ENCODE measurements at regions not wholly inside any gene's neighbourhood (a gene's known extent, or its start where the extent isn't known, plus 50 kb on each side); places are given as distances from the start of the nearest gene placed in this dataset.

DNA sequence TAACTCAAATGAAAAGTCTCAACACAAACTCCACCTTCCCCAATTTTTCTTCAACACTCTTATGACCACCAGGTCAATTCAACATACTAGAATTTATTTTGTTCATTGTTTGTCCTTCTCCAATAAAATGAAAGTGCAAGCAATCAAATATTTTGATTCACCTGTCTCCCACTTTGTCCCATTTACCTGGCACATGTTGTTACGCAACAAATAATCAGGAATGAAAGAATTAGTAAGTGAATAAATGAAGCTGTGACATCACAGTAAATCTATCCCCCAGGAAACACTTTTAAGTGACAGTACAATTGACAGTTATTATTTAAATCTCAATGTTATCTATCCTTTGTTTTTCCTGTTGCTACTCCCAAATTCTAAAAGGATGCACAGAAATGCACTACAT, 393.7 kb upstream of the OPRM1 start:
- no peak for DNase-seq (ENCODE audit: low spot score)

DNA sequence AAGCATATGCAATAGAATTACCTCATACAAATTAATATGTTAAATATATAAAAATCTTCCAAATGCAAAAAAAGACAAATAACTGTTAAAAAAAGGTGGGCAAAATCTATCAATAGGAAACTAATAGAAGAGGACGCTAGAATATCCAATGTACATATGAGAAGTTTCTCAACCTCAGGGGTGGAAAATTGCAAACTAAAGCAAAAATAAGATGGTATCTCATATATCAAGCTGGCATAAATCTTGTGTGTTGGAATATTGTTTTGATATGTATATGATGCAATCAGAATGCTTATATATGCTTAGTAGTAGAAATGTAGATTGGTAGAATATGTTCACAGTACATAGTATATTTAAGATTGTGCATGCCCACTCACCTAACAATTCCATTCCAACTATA, 395.0 kb upstream of the OPRM1 start:
- DNase-seq (ENCODE audit: low spot score): no peak

DNA sequence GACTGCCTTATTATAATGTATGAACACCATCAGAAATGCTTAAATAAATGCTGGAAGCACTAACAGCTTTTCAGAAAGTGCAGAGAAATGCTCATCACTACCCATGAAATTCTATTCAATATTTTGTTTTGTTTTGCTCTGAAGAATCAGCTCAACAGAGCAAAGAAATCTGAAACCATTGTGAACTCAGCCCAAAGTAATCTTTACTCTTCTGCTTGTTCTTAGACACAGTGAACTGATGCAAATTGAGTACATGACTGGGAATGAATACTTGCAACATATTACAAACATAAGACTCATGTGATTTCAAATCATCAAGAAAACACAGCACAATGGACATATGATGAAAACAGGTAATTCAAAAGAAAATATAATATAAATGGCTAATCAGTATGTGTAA, 404.6 kb upstream of the OPRM1 start:
- no peak for DNase-seq (ENCODE audit: low spot score)

DNA sequence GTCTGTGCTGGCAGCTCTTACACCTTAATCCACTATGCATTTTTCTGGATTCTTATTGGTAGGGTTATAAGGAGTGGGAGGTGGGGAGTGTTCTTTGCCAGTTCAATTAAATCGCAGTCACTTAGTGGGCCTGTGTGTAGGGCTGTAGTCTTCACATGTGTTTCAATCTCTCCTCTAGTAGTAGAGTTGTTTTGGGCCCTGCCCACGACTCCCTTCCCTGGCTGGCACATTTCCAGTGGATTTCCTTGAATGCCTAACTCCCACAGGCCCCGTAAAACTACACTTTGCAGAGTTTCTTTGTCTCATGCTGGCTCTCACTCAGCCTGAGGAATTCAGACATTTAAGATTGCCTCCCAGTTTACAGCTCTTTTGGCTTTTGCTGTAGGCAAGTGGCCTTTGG, 414.0 kb upstream of the OPRM1 start:
- no peak for DNase-seq (ENCODE audit: low spot score)

DNA sequence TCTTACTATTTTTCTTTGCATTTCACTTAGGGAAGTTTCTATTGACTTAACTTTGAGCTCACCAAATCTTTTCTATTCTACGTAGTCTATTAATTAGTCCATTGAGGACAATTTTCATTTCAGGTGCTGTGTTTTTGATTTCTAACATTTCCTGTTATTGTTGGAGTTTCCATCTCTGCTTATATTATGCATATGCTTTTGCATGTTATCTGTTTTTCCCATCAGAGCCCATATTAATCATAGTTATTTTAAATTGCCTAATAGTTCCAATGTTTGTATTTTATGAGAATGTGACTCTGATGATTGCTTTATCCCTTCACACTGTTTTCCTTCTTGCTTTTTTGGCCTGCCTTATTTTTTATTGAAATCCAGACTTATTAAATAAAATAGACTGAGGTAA, 414.5 kb upstream of the OPRM1 start:
- DNase-seq (ENCODE audit: low spot score): no peak

DNA sequence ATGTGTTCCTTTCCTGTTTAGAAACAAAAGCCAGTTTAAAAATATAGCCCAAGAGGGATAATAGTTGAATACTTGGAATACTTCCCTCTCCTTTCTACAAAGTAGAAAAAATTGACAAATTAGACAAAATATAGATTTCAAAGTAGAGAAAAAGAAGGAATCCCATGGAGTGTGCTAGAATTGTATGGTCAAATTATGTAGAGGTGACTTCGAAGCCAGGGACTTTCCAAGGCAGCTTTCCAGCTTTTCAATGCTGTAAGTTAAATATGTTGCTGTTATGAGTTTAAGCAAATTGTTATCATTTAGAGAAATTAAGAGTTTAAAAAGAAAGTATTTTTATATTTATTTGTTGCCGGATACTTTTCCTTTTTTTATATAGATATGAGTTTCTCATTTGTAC, 415.5 kb upstream of the OPRM1 start:
- DNase-seq (ENCODE audit: low spot score): no peak

DNA sequence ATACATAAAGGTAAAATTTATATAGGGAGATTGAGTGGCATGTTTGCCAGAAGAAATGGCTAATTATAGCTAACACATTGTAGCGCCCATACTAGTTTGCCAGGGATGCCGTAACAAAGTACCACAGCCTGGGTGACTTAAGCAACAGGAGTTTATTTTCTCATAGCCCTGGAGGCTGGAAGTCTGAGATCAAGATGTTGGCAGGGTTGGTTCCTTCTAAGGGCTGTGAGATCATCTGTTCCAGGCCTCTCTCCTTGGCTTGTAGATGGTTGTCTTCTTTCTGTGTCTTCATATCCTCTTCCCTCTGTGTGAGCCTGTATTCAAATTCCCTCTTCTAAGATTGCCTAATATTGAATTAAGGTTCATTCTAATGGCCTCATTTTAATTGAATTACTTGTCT, 417.5 kb upstream of the OPRM1 start:
- DNase-seq (ENCODE audit: low spot score): no peak

DNA sequence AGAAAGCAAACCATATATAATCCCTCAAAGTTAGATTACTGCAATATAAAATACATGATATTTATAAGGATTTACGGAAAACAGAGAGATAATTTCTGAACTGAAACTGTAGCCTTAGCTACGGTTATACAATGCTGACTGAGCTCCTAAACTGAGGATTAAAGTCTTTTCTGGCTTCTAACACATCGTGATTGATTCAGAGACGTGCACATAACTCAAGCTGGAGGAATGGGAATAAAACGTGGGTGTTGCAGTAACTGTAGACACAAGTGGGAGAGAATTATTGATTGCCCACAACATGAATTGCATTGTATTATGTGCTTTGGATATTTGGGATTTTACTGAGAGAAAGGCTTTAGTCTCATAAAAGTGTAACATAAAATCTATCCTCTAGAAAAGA, 418.0 kb upstream of the OPRM1 start:
- no peak for DNase-seq (ENCODE audit: low spot score)

DNA sequence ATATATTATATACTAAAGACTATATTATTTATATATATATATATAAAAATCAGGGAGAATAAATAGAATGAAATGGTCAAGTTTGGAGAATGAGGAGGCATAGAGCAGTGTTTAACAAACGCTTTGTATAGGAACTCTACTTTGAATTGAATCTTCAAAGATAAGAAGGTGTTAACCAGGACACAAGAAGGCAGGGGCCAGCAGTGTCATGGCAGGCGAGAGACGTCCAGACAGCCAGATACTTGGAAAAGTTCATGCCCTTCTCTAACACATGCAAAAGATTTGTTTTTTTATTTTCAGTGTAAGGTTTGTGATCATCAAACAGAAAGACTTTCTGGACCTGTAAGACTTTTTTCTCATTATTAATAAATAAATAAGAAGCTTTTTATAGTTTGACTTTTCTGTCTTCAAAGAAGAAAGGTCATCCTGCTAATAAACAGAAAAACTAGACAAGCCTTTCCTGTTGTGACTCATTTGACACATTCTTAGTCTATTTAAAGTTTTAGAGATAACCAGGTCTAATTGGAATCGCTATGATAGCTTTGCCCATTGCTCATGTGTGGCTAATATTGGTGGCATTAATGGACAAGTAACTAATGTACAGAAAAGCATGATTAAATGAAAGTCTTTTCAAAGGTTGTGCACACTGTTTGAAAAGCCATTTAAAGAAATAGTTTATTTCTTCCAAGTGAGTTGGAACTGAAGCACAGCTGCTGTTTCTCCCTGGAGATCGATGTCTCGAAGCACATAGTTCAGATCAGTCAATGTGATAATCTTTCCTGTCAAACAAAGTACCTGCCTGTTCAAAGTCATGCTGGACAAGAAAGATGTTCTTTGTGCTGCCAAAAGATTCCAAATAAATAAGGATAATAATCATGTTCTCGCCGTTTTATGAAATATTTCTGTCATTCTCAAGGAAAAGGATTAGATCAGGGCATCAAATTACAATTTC, 420.4 kb upstream of the OPRM1 start:
- DNase-seq (ENCODE audit: low spot score): no peak

DNA sequence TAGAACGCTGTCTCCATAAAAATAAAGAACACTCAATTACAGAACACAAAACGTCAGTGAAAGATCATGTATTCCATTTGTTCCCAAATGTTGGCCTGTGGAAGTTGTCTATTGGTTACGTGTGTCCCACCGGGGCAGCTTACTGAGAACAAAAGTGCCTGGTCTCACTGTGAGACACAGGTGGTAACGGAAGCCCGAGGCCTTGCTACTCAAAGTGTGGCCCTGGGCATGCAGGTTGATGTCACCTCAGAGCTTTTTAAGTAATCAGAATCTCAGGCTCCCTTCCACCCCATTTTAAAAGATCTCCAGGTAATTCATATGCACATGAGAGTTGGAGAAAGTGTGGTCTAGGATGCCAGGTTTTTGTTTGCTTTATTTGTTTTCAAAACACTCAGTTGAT, 422.5 kb upstream of the OPRM1 start:
- DNase-seq (ENCODE audit: low spot score): no peak

DNA sequence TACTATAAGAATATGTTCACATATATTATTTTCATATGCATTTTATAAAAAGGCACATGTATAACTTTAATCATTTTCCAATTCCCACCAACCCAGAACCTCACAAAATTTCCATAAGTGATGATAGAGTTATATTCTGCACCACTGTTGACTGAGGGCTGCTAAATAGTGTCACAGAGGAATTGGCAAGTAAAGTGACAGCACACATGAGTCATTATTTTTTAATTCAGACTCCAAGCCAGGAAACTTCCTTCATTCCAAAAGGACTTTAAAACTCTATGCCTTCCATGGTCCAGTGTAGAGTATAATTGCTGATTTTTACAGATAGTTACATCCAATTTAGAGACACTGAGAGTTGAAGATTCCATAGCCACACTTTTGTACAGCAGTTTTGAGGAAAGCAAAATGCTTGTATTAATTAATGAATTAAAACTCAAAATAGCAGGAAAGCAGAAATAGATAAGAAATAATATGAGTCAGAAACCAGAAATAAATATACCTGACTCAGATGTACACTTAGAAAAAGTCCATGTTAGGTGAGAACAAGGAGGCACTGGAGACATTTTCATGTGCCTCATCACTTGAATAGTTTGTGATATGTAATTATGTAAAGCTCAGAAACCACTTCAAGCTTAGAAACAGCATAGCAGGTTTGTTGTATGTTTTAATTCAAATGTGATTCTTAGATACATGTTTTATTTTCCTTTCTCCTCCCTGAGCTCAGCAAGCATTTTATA, 425.2 kb upstream of the OPRM1 start:
- DNase-seq (ENCODE audit: low spot score): no peak

DNA sequence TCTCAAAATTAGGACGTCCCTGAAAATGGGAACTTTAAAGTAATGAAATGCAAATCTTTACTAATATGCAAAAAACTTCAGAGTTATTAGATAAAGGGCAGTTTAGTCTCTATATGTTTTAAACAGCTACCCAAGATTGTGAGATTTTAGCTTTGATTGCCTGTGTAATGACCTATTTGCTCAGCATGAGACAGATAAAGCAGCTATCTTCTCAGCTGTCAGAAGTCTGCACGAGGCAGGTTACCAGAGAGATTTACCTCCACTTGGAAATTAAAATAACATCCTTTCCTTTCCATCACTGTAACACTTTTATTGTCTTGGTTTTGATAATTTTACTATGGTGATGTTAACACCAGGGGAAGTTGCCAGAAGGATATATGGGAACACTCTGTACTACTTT, 436.6 kb upstream of the OPRM1 start:
- no peak for DNase-seq (ENCODE audit: low spot score)

DNA sequence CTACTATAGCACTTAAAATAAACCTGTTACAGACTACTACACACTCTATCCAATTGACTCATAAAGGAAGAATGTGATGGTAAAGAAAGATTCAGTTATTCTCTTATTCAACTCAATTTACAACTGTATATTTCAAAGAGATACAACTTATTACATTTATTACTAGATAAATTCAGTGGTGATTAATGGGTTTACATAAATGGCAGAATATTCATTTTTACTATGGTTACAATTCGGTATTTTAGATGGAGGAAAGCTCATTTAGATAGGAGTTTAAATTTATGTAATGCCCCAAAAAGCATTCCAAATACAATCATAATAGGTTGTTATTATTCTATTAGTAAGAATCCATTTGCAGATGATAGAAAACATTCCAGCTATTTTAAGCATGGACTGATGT, 439.1 kb upstream of the OPRM1 start:
- DNase-seq (ENCODE audit: low spot score): no peak

DNA sequence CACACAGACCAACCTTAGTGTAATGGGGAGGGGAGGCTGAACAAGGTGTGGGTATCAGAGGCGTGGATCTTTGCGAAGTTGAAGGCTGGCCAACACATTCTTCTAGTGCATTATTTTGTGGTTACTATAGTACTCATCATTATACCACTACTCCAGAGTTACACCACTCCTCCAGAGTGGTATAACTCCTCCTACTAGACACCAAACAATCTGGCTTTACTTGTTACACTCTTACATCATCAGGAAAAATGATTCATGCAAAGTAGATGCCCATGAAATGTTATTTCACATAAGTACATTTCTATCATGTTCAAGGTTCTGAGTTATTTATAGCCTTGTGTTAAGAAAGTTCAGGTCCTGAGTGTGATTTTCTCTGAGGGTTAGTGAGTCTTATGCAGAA, 443.1 kb upstream of the OPRM1 start:
- no peak for DNase-seq (ENCODE audit: low spot score)

DNA sequence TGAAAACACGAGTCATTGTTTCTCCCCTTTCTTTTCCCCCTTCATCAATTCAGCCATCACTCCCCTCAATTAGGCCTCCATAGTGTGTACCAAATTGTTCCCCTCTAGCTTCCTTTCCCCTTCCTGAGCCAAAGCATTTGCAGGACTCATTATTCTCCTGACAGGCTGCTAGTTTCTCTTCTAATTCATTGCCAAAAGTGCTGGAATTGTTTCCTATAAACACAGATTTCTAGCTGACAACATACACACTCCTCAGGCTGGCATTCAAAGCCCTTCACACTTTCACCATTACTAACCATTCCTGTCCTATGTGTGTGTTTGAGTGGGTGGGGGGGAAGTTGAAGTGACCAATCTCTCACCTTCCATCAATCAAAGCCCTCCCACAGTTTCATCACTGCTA, 444.2 kb upstream of the OPRM1 start:
- no peak for DNase-seq (ENCODE audit: low spot score)

DNA sequence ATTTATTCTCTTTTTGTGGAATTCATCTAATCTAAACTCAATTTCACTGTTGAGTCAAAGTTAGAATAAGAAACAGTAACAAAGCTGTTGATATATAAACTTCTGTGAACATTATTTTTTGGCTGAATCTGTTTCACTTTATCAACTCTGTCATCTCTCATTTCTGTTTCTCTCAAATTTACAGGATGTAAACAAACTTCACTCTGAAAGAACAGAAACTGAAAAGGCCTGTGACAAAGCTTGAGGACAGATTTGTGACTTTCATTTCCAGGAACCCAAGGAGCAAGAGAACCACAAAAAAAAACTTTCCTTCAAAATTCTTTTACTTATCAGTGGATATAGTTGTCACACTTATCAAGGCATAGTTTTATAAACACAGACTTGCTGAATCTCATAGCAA, 447.9 kb upstream of the OPRM1 start:
- DNase-seq (ENCODE audit: low spot score): no peak

DNA sequence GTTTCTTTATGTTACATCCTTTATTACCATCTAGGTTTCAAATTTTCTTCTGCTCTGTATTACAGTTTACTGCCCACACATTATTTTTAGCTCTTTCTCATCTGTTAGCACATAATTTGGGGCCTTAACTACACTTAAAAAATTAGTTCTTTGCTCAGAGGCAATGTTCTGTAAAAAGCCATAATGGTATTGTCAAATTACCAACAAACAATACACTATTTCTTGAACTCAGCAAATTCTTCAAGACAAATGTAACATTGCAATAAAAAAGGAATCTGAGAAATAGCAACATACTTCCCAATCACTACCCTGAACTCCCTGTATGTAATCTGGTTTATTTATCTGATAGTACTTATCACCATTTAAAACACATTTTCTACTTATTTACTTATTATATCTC, 448.6 kb upstream of the OPRM1 start:
- no peak for DNase-seq (ENCODE audit: low spot score)

DNA sequence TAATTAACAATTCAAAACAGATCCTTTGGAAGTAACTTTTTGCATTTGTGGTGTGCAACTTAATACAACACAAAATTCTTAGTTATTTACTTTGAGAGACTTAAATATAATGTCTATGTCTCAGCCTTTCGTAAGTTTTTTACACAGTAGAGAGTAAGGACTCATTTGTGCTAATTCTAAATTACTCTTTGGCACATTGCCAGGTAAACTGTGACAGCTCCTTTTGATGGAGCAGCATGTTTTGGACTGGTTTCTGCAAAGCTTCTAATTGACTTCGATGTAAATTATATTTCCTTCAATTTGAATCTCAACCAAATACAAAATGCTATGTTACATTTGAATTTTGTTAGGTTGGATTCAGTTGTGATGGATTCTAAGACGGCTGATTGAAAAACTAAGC, 450.7 kb upstream of the OPRM1 start:
- DNase-seq (ENCODE audit: low spot score): no peak

DNA sequence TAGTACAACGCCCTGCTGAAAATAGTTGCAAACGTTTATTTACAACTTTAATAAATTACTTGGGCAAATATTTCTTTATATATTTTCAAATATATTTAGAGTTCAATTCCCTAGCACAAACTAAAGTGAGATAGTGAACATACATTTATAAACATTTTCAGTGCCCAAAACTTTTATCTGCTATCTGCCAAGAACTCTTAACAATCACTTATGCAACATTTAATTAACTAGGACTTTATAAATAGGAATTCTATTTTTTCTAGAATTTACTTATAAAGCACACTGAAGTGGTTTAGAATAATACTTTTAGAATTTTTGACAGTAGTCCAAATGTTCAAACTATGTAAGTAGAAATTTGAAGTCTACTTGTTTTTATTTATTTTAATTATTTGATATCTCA, 452.6 kb upstream of the RGS17 start:
- DNase-seq (ENCODE audit: low spot score): no peak

DNA sequence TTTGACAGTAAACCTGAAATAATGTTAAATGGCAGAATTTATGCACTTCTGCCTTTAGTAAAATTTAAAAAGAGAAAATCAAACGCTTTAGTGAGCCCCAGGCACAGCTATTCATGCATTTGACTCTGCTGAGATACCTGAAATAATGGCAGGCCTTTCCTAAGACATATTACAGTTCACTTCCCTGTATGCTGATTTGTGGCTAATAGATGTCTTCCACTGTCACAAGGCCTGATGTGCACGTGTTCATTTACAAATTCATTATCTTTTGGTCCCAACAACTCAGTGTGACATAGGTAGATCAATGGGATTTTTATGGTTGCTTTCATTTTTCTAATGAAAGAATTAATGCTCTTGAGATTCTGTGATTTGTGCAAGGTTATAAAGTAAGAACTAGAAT, 449.7 kb upstream of the RGS17 start:
- DNase-seq (ENCODE audit: low spot score): no peak

DNA sequence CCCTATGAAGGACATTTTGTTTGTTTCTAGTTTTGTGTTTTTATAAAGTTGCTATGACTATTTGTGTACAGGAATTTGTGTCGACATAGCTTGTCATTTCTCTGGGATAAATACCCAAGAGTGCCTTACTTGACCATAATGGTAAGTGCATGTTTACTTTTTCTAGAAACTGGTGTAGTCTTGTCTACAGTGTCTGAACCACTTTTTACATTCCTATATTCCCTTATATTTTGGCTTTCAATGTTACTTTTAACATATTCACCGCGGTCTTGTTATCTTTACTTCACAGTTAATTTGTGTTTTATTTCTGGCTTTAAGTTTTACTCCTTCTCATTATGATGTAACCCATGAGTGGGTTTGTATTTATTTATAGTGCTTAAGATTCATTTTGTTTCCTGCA, 444.4 kb upstream of the RGS17 start:
- no peak for DNase-seq (ENCODE audit: low spot score)

DNA sequence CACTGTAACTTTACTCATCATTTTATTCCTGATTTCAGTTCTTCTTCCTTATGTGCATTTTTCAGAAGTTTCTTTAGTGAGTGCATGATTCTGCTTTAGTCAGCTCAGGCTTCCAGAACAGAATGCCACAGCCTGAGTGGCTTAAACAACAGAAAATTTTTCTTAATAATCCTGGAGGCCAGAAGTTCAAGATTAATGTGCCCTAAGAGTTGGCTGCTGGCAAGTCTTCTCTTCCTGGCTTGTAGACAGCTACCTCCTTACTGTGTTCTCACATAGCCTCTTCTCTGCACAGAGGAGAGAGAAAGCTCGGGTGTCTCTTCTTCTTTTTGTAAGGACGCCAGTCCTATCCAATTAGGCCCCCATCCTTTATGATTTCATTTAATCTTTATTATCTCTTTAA, 443.1 kb upstream of the RGS17 start:
- no peak for DNase-seq (ENCODE audit: low spot score)

DNA sequence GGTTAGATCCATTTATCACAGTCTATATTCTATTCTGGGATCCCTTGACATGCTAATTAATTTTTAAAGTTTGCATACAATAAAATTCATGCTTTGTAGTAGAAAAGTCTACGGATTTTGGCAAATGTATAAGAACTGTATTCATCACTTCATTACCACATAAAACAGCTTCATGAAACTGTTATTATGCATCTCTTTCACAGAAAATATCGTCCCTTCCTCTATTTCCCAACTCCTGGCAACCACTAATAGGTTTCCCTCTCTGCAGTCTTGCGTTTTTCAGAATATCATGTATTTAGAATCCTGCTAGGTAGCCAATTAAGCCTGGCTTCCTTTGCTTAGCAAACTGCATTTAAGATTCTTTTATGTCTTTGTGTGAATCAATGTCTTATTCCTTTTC, 441.3 kb upstream of the RGS17 start:
- no peak for DNase-seq (ENCODE audit: low spot score)

Data from mesenteric fat pad (tissue), 1 donor.